OCI-LY7 (cell line): ENCODE measurements at regions not wholly inside any gene's neighbourhood (a gene's known extent, or its start where the extent isn't known, plus 50 kb on each side); places are given as distances from the start of the nearest gene placed in this dataset.

Experiments
- BruUV-seq: library from RNA; stranded (reverse); fragments of 400-500 nt; replicated peaks from 2 replicates; lab custom pipeline; 2021; lab: Mats Ljungman, UMichigan
- CTCF ChIA-PET: fragments of 300-600 bp; sonication (Branson Sonifier 250); formaldehyde crosslinking; loops from one replicate; lab custom pipeline; 2022; ENCODE audit warnings: antibody characterized with exemption; ENCODE audit not compliant: unreplicated experiment; lab: Charles Lee
- POLR2A ChIA-PET: fragments of 300-600 bp; sonication (Branson Sonifier 250); formaldehyde crosslinking; loops from one replicate; lab custom pipeline; 2022; ENCODE audit warnings: antibody characterized with exemption; lab: Charles Lee
- DNase-seq: peaks from one replicate; pipeline ENCODE4 v3.0.0-alpha.2; 2015; ENCODE audit warnings: low spot score
- H2AFZ ChIP-seq: fragments of 200-600 bp; sonication (generic), shearing (Covaris generic); 2 replicates; pipeline ENCODE4 v1.6.1; 2014; ENCODE audit warnings: mild to moderate bottlenecking, antibody characterized with exemption, low read length, moderate library complexity
- H3K27ac ChIP-seq: fragments of 200-600 bp; sonication (generic); 2 replicates; pipeline ENCODE4 v1.5.1; 2014; ENCODE audit warnings: mixed run types, low read depth, mild to moderate bottlenecking, moderate library complexity, low read length, inconsistent platforms; ENCODE audit not compliant: poor library complexity, severe bottlenecking
- H3K36me3 ChIP-seq: fragments of 200-600 bp; sonication (generic); 2 replicates; pipeline ENCODE4 v1.6.1; 2014; ENCODE audit warnings: mild to moderate bottlenecking, antibody characterized with exemption, low read length, moderate library complexity, mixed read lengths; ENCODE audit not compliant: insufficient read depth
- H3K4me1 ChIP-seq: fragments of 200-600 bp; sonication (generic); 2 replicates; pipeline ENCODE4 v1.5.1; 2014; ENCODE audit warnings: mild to moderate bottlenecking, low read length; ENCODE audit not compliant: insufficient read depth, poor library complexity, severe bottlenecking
- H3K4me2 ChIP-seq: fragments of 200-600 bp; sonication (generic); 2 replicates; pipeline ENCODE4 v1.6.1; 2014; ENCODE audit warnings: mild to moderate bottlenecking, low read length
- H3K4me3 ChIP-seq: fragments of 200-600 bp; sonication (generic); 2 replicates; pipeline ENCODE4 v1.5.1; 2014; ENCODE audit warnings: mild to moderate bottlenecking, low read depth, low read length; ENCODE audit not compliant: poor library complexity, severe bottlenecking
- H3K79me2 ChIP-seq: fragments of 200-600 bp; sonication (generic); 2 replicates; pipeline ENCODE4 v1.6.1; 2016; ENCODE audit warnings: low read depth, mild to moderate bottlenecking, low read length, moderate library complexity, mixed read lengths; ENCODE audit not compliant: insufficient read depth
- H3K9me2 ChIP-seq: fragments of 200-600 bp; sonication (generic); 2 replicates; pipeline ENCODE4 v1.6.1; 2016; ENCODE audit warnings: mild to moderate bottlenecking, low read length, mixed read lengths; ENCODE audit not compliant: insufficient read depth
- H3K9me3 ChIP-seq: fragments of 200-600 bp; sonication (generic); 2 replicates; pipeline ENCODE4 v1.6.1; 2014; ENCODE audit warnings: mild to moderate bottlenecking, mixed run types, low read length, mixed read lengths
- H4K20me1 ChIP-seq: fragments of 200-600 bp; sonication (generic); 2 replicates; pipeline ENCODE4 v1.6.1; 2014; ENCODE audit warnings: mild to moderate bottlenecking, antibody characterized with exemption, low read length, moderate library complexity, mixed read lengths; ENCODE audit not compliant: insufficient read depth
- CTCF ChIP-seq: fragments of 200-600 bp; sonication (generic); conservative IDR thresholded peaks from 2 replicates; pipeline ENCODE4 v1.5.1; 2014; ENCODE audit warnings: mild to moderate bottlenecking, antibody characterized with exemption, low read length, moderate library complexity, mixed read lengths
- EZH2phosphoT487 ChIP-seq: fragments of 200-600 bp; sonication (generic); IDR thresholded peaks from 2 replicates; pipeline ENCODE4 v1.6.1; 2018; ENCODE audit warnings: low read depth, borderline replicate concordance, mild to moderate bottlenecking, mixed run types, antibody characterized with exemption, low read length, moderate library complexity, mixed read lengths
- intact Hi-C: fragments of 100-400 bp; cut with micrococcal nuclease; formaldehyde crosslinking; loops from one replicate; pipeline ENCODE4 v1.10.0; 2022; ENCODE audit not compliant: unreplicated experiment

GRCh38 chr2:142315346-142315745, 184.5 kb upstream of the LRP1B start:
- ChIA-PET POLR2A (interaction anchor here (0.7 kb wide), 1 partner anchor 1342 kb away, joined by 4 read pairs; no protein-coding TSS in a partner anchor), CTCF (no interaction called here)

GRCh38 chr2:142314164-142314563, 183.3 kb upstream of the LRP1B start:
- Histone ChIP-seq H3K79me2 (no peaks in the 10 kb centered on the region), H3K4me2 (no peak overlapping the region), H3K4me1 (no peaks in the 10 kb centered on the region), H3K36me3 (no peaks in the 10 kb centered on the region), H3K9me3 (no peaks in the 10 kb centered on the region), H2AFZ (no peak overlapping the region), H4K20me1 (no peaks in the 10 kb centered on the region), H3K4me3 (no peak overlapping the region), H3K9me2 (no peaks in the 10 kb centered on the region), H3K27ac (no peak overlapping the region)
- DNase-seq: no peak
- intact Hi-C loops: no loop called here
- TF ChIP-seq EZH2phosphoT487: no peak
- CTCF ChIA-PET: no interaction called here
- POLR2A ChIA-PET: no interaction called here
- BruUV-seq: no TSS peak

More at GRCh38 chr2:142315346-142315745, 184.5 kb upstream of the LRP1B start:
- Histone ChIP-seq H4K20me1 (no peaks in the 10 kb centered on the region), H3K9me2 (no peaks in the 10 kb centered on the region), H2AFZ (no peak overlapping the region), H3K4me1 (no peaks in the 10 kb centered on the region), H3K36me3 (no peaks in the 10 kb centered on the region), H3K79me2 (no peaks in the 10 kb centered on the region), H3K4me2 (no peak overlapping the region), H3K9me3 (no peaks in the 10 kb centered on the region), H3K4me3 (no peak overlapping the region), H3K27ac (no peak overlapping the region)
- intact Hi-C loops: no loop called here
- BruUV-seq: no TSS peak
- DNase-seq: no peak
- TF ChIP-seq EZH2phosphoT487 (no peak), CTCF (no peak)

GRCh38 chr2:142310530-142310929, 179.7 kb upstream of the LRP1B start:
- TF ChIP-seq EZH2phosphoT487: no peak
- no peak for TF ChIP-seq CTCF
- BruUV-seq: no TSS peak
- H2AFZ ChIP-seq: no peak overlapping the region
- H3K9me3 ChIP-seq: no peaks in the 10 kb centered on the region
- intact Hi-C loops: no loop called here
- ChIA-PET POLR2A (no interaction called here), CTCF (no interaction called here)
- no peaks in the 10 kb centered on the region for H4K20me1 ChIP-seq
- no peak for DNase-seq
- H3K4me3 ChIP-seq: no peak overlapping the region
- H3K4me2 ChIP-seq: no peak overlapping the region
- no peaks in the 10 kb centered on the region for H3K9me2 ChIP-seq
- no peak overlapping the region for H3K27ac ChIP-seq
- H3K79me2 ChIP-seq: no peaks in the 10 kb centered on the region
- no peaks in the 10 kb centered on the region for H3K36me3 ChIP-seq
- no peaks in the 10 kb centered on the region for H3K4me1 ChIP-seq
